GM12864 (cell line): ENCODE measurements at regions not wholly inside any gene's neighbourhood (a gene's known extent, or its start where the extent isn't known, plus 50 kb on each side); places are given as distances from the start of the nearest gene placed in this dataset.

Experiments used
- DNase-seq: peaks from one replicate; pipeline ENCODE4 v3.0.0-alpha.2; 2011; ENCODE audit warnings: low read depth
- H3K4me3 ChIP-seq: 2 replicates; pipeline ENCODE4 v1.5.1; 2011; ENCODE audit warnings: mild to moderate bottlenecking, low read depth, low read length, control low read depth
- TF ChIP-seq, protein P1 (sequence below): IDR thresholded peaks from 2 replicates; pipeline ENCODE4 v1.5.1; 2011; ENCODE audit warnings: low read depth, mild to moderate bottlenecking, moderate library complexity, low read length, control low read depth, inconsistent platforms; ENCODE audit errors: missing control alignments

DNA sequence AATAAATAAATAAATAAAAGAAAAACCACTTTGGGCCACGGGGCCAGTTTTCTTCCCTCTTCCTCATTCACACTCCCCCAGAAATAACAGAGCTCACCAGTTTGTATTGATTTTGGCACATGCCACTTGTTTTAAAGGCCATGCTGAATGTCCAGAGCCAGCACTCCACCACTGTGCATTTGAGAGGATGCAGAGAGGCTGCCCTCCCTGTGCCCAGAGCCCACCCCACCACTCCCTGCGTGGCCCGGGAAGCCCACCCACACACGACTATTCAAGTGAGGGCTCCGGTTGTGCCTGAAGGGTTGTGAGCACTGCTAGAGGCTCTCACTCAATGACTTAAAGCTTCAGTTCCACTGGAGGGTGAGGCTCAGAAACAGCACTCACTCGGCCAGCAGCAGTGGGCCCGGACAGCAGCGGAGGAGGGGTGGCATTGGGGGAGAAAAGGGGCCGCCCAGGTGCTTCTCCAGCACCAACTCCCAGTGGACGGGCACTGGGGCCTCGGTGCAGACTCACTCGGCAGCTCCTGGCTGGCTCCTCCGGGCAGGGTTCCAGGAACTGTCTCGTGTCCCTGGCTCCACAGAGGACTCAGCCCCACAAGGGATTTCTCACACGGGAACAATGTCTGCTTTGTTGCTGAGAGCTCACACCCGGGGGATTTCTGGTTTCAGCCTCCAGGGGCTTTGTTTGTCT lies 112.7 kb downstream of the SHANK2 start:
- TF ChIP-seq, protein P1, sequence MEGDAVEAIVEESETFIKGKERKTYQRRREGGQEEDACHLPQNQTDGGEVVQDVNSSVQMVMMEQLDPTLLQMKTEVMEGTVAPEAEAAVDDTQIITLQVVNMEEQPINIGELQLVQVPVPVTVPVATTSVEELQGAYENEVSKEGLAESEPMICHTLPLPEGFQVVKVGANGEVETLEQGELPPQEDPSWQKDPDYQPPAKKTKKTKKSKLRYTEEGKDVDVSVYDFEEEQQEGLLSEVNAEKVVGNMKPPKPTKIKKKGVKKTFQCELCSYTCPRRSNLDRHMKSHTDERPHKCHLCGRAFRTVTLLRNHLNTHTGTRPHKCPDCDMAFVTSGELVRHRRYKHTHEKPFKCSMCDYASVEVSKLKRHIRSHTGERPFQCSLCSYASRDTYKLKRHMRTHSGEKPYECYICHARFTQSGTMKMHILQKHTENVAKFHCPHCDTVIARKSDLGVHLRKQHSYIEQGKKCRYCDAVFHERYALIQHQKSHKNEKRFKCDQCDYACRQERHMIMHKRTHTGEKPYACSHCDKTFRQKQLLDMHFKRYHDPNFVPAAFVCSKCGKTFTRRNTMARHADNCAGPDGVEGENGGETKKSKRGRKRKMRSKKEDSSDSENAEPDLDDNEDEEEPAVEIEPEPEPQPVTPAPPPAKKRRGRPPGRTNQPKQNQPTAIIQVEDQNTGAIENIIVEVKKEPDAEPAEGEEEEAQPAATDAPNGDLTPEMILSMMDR: no peak
- no peak overlapping the region for H3K4me3 ChIP-seq
- DNase-seq: no peak

DNA sequence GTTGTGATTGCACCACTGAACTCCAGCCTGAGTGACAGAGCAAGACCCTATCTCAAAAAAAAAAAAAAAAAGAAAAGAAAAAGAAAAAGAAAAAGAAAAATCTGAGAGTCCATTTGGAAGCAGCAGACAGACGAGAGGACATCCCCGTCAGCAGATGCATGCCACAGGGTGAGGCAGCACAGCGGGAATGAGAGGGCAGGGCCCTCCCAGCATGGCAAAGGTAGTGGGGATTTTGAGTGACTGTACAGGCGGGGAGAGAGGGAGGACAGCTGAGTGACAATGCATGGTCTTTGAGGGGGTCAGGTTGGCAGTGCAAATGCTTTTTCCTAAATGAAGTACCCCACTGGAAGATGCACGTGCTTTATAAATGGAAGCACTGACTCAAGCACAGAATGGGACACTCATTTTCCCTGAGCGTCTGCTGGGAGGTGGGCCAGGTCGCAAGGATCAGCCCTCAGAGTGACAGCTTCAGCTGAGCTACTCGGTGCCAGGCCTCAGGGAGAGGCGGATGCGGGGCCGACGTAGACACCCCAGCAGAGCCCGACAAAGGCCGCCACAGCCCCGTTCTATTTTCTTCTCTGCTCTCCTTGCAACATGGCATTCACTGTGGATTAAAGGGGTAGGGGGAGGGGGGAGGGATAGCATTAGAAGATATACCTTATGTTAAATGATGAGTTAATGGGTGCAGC lies 113.5 kb downstream of the SHANK2 start:
- no peak overlapping the region for H3K4me3 ChIP-seq
- no peak for DNase-seq
- TF ChIP-seq, protein P1: no peak

DNA sequence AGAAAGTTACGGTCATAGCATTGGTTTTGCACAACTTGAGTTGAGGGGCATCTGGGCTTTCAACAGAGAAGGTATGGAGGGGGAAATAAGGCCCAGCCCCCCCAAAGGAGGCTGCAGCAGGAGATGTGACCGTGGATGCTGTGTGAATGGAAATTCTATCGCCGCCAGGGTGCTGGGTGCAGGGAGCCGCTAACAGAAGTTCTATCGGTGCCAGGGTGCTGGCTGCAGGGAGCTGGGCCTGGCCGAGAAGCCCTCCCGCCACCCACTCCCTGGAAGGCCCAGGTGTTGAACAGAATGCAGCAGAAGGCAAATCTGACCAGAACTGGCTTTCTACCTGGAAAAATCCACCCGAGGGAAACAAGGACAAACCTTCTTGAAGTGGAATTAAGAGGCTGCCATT lies 115.0 kb downstream of the SHANK2 start:
- H3K4me3 ChIP-seq: no peak overlapping the region
- TF ChIP-seq, protein P1: no peak
- no peak for DNase-seq

DNA sequence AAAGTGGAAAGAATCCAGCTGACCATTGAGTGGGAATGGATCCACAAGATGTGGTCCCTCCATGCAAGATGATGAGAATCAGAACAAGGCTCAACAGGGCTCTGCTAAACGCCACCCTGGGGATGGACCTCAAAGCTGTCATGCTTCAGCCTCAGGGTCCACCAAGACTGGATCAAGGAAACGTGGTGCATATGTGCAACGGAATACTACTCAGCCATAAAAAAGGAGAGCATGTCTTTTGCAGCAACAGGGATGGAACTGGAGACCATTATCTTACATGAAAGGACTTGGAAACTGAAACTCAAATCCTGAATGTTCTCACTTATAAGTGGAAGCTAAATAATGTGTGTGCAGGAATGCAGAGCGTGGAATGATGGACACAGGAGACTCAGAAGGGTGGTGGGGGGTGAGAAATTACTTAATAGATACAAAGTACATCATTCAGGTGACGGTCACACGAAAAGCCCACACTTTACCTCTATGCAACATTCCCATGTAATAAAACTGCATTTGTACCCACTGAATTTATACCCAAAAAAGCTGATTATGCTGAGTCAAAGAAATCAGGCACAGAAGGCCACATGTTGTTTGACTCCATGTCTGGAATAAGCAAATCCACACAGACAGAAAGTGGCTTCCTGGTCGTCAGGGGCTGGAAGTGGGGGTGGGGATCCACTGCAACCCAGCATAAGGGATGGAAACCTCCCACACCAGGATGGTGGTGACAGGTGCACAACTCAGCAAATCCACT lies 116.1 kb downstream of the SHANK2 start:
- TF ChIP-seq, protein P1: no peak
- DNase-seq: no peak

DNA sequence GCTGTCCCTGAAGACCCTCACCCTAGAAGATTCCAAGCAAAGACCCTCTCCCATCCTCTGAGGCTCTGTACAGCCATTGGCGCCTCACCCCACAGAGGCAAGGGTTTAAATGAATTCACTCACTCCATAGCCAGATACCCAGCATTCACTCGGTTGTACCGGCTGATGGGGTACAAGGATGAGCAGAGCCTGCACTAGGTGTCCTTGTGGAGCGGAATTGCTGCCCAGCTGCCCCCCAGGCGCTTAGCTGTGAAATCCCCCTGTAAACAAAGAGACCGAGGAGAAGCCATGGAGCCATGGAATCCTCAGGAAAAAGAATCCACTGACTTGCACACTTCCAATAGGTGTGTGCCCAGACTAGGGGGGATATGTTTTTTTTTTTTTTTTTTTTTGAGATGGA lies 117.3 kb downstream of the SHANK2 start:
- H3K4me3 ChIP-seq: no peak overlapping the region
- DNase-seq: no peak
- TF ChIP-seq, protein P1: no peak

More for the DNA sequence above, 116.1 kb downstream of the SHANK2 start:
- no peak overlapping the region for H3K4me3 ChIP-seq

DNA sequence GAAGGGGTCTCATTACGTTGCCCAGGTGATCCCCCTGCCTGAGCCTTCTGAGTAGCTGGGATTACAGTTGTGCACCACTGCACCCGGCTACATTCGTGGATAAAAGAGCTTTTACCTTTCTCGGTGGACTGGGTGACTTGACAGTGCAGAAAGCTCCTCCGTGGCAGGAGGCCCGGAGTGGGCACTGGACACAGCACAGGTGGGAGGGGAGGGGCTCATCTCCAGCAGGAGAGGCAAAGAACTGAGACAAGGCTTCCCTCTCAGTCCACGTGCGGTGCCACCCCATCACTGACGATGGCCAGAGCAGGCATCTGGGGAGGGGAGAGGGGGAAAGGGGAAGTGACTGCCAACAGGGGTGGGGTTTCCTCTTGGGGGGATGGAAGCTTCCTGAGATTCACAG lies 118.4 kb downstream of the SHANK2 start:
- TF ChIP-seq, protein P1: no peak
- H3K4me3 ChIP-seq: no peak overlapping the region
- DNase-seq: no peak
